AG09309 (cell line): ENCODE measurements at regions not wholly inside any gene's neighbourhood (a gene's known extent, or its start where the extent isn't known, plus 50 kb on each side); places are given as distances from the start of the nearest gene placed in this dataset.
"Not testable (repeated sequence)": the region's sequence is repeated elsewhere in the genome, so short reads cannot be mapped to it uniquely, and the experiment has no call there.

Source experiments
- DNase-seq: peaks from one replicate; pipeline ENCODE4 v3.0.0-alpha.2; 2010; ENCODE audit warnings: low read depth
- H3K4me3 ChIP-seq: 2 replicates; pipeline ENCODE4 v1.5.1; 2011; ENCODE audit warnings: mild to moderate bottlenecking, low read depth, low read length, moderate library complexity; ENCODE audit not compliant: control insufficient read depth
- CTCF ChIP-seq: IDR thresholded peaks from 2 replicates; pipeline ENCODE4 v1.5.1; 2011; ENCODE audit warnings: mild to moderate bottlenecking, low read depth, low read length, inconsistent platforms; ENCODE audit not compliant: insufficient read depth, control insufficient read depth; ENCODE audit errors: missing control alignments

GRCh38 chr6:141208101-141208500 is 924.6 kb upstream of the GJE1 start:
- no peak for TF ChIP-seq CTCF

GRCh38 chr6:141203902-141204575 is 928.7 kb upstream of the GJE1 start:
- no peak overlapping the region for H3K4me3 ChIP-seq
- TF ChIP-seq CTCF: no peak

More at GRCh38 chr6:141208101-141208500, 924.6 kb upstream of the GJE1 start:
- H3K4me3 ChIP-seq: no peak overlapping the region
- no peak for DNase-seq

GRCh38 chr6:141202626-141203025 is 930.1 kb upstream of the GJE1 start:
- no peak overlapping the region for H3K4me3 ChIP-seq
- TF ChIP-seq CTCF: peak; percentile 30
- DNase-seq: peak; percentile 81

More at GRCh38 chr6:141203902-141204575, 928.7 kb upstream of the GJE1 start:
- DNase-seq: peak; percentile 28

- no peak for TF ChIP-seq CTCF
- H3K4me3 ChIP-seq: no peak overlapping the region
- no peak for DNase-seq
Observed at GRCh38 chr6:141199074-141199473, 933.7 kb upstream of the GJE1 start.

- no peak overlapping the region for H3K4me3 ChIP-seq
- DNase-seq: no peak
- TF ChIP-seq CTCF: no peak
Observed at GRCh38 chr6:141195251-141195832, 937.4 kb upstream of the GJE1 start.

- no peak overlapping the region for H3K4me3 ChIP-seq
- no peak for TF ChIP-seq CTCF
- DNase-seq: no peak
Observed at GRCh38 chr6:141183368-141183767, 949.4 kb upstream of the GJE1 start.

- DNase-seq, H3K4me3 ChIP-seq: not testable (repeated sequence)
Observed at GRCh38 chr6:141175458-141175857, 957.3 kb upstream of the GJE1 start.
